CD4-positive, alpha-beta T cell (primary cell): ENCODE measurements at regions not wholly inside any gene's neighbourhood (a gene's known extent, or its start where the extent isn't known, plus 50 kb on each side); places are given as distances from the start of the nearest gene placed in this dataset.
"Not testable (repeated sequence)": the region's sequence is repeated elsewhere in the genome, so short reads cannot be mapped to it uniquely, and the experiment has no call there.

Experiments used
- ATAC-seq: fragments of 200-7000 bp; cut with Tn5 transposase; one replicate; pipeline ENCODE4 v1.10.0; 2022; ENCODE audit warnings: mild to moderate bottlenecking; ENCODE audit not compliant: poor library complexity
- CTCF ChIA-PET: fragments of 350-600 bp; sonication (Branson Sonifier 250); formaldehyde crosslinking; loops from one replicate; lab custom pipeline; 2021; ENCODE audit warnings: antibody characterized with exemption, inconsistent platforms; lab: Charles Lee
- POLR2A ChIA-PET: fragments of 350-600 bp; sonication (Branson Sonifier 250); formaldehyde crosslinking; loops from one replicate; lab custom pipeline; 2021; ENCODE audit warnings: antibody characterized with exemption, inconsistent platforms; lab: Charles Lee
- DNase-seq, 14 experiments: peaks; one replicate each; pipeline ENCODE4 v3.0.0-alpha.2; 2013 to 2020; ENCODE audit warnings: mixed read lengths in 2 of 14
- H3K27ac ChIP-seq, 2 donors: one replicate each; pipeline versions ENCODE4 v1.5.1 to v1.7.0; 2013; ENCODE audit warnings: low read length in 2 of 2, low read depth in 1 of 2, mild to moderate bottlenecking in 1 of 2
- H3K27me3 ChIP-seq, 2 experiments: 1 replicate in 1 of 2; 2 replicates in 1 of 2; pipeline versions ENCODE4 v1.6.1 to v1.7.0; 2013; ENCODE audit warnings: low read length in 2 of 2, control low read depth in 1 of 2, mild to moderate bottlenecking in 1 of 2, moderate library complexity in 1 of 2; ENCODE audit not compliant: insufficient read depth in 2 of 2, control insufficient read depth in 1 of 2
- H3K36me3 ChIP-seq: one replicate; pipeline ENCODE4 v1.6.1; 2013; ENCODE audit warnings: low read length, control low read depth; ENCODE audit not compliant: insufficient read depth
- H3K4me1 ChIP-seq: one replicate; pipeline ENCODE4 v1.6.1; 2013; ENCODE audit warnings: low read length, control low read depth; ENCODE audit not compliant: insufficient read depth
- H3K4me3 ChIP-seq: one replicate; pipeline ENCODE4 v1.5.1; 2013; ENCODE audit warnings: mild to moderate bottlenecking, low read length, moderate library complexity
- H3K9me3 ChIP-seq, 2 experiments: 1 replicate in 1 of 2; 2 replicates in 1 of 2; pipeline versions ENCODE4 v1.6.1 to v1.7.0; 2013; ENCODE audit warnings: low read length in 2 of 2, mild to moderate bottlenecking in 2 of 2, control low read depth in 1 of 2, moderate library complexity in 1 of 2; ENCODE audit not compliant: control insufficient read depth in 1 of 2, insufficient read depth in 1 of 2
- H3K27ac Mint-ChIP-seq: one replicate; pipeline ENCODE4 v1.8.0; 2020; ENCODE audit warnings: mixed read lengths
- H3K27me3 Mint-ChIP-seq: one replicate; pipeline ENCODE4 v1.8.0; 2021; ENCODE audit warnings: mixed read lengths
- H3K36me3 Mint-ChIP-seq: one replicate; pipeline ENCODE4 v1.8.0; 2021; ENCODE audit warnings: low read depth, mixed read lengths
- H3K4me1 Mint-ChIP-seq: one replicate; pipeline ENCODE4 v1.8.0; 2021; ENCODE audit warnings: low read depth, mixed read lengths
- H3K4me3 Mint-ChIP-seq: one replicate; pipeline ENCODE4 v1.8.0; 2020; ENCODE audit warnings: mild to moderate bottlenecking, mixed read lengths
- H3K9me3 Mint-ChIP-seq: one replicate; pipeline ENCODE4 v1.8.0; 2020; ENCODE audit warnings: mixed read lengths
- CTCF ChIP-seq: fragments of 200-600 bp; IDR thresholded peaks from one replicate; pipeline ENCODE4 v1.8.0; 2022; ENCODE audit warnings: antibody characterized with exemption, mild to moderate bottlenecking
- intact Hi-C, 2 experiments: fragments of 100-400 bp; cut with DNase I in 1 of 2; cut with micrococcal nuclease in 1 of 2; formaldehyde crosslinking; loops; one replicate each; pipeline versions ENCODE4 v1.15.1 to v1.9.0; 2023 to 2025; cut with DNase I, micrococcal nuclease

DNA sequence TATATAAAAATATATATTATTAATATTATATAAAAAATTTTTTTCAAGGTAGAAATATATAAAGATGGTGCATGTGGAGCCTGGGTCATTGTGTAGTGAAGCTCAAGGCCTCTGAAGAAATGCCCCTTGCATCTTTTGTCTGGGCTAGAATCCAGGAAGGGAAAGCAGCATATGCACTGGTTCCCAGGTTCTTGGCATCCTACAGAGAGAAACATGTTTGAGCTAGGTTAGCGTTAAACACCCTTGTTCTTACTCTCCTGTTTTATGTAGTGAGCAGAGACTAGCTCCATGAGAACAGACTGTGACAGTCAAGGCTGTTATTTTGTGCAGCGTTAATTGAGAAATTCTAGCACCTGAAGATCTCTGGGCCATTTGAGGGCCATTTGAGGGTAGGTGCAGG lies 116.1 kb downstream of the POM121L12 start:
- Mint-ChIP-seq H3K27me3 (no peaks in the 10 kb centered on the region), H3K27ac (no peak overlapping the region)
- no peaks in the 10 kb centered on the region for H3K36me3 ChIP-seq

DNA sequence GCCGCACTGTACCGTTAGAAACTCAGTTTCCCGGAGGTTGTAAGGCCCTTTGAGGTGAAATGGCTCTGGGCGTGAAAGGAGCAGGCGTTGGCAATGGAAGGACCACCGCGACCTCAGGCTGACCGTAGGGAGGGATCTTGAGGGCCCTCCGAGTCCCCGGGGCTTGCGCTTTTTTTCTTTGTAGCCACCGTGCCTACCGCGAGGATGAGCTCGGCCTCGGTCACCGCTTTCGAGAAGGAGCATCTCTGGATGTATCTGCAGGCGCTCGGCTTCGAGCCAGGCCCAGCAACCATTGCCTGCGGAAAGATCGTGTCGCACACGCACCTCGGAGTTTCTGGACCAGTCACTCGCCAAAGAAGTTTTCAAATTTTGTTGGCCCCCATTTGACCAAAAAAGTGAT lies 151.8 kb downstream of the POM121L12 start:
- H3K4me1 Mint-ChIP-seq, H3K9me3 Mint-ChIP-seq, DNase-seq, H3K27ac Mint-ChIP-seq, ATAC-seq, intact Hi-C loops, H3K36me3 ChIP-seq, H3K9me3 ChIP-seq, CTCF ChIA-PET, H3K4me3 Mint-ChIP-seq, H3K27me3 Mint-ChIP-seq, H3K36me3 Mint-ChIP-seq, H3K27me3 ChIP-seq, H3K4me3 ChIP-seq, H3K27ac ChIP-seq, POLR2A ChIA-PET, H3K4me1 ChIP-seq: not testable (repeated sequence)

More for the DNA sequence above, 116.1 kb downstream of the POM121L12 start:
- no peak for TF ChIP-seq CTCF
- peaks cover 0 to 4% of the 10 kb centered on the region in 2 experiments for H3K9me3 ChIP-seq
- ChIA-PET CTCF (no interaction called here), POLR2A (no interaction called here)
- Mint-ChIP-seq H3K9me3 (peaks cover 21% of the 10 kb centered on the region), H3K36me3 (no peaks in the 10 kb centered on the region), H3K4me3 (no peak overlapping the region), H3K4me1 (no peaks in the 10 kb centered on the region)
- no peak overlapping the region for H3K27ac ChIP-seq
- H3K4me1 ChIP-seq, result no peaks in the 10 kb centered on the region
- no peak for DNase-seq
- intact Hi-C loops, result no loop called here
- H3K27me3 ChIP-seq, result no peaks in the 10 kb centered on the region
- no peak for ATAC-seq
- H3K4me3 ChIP-seq, result no peak overlapping the region

DNA sequence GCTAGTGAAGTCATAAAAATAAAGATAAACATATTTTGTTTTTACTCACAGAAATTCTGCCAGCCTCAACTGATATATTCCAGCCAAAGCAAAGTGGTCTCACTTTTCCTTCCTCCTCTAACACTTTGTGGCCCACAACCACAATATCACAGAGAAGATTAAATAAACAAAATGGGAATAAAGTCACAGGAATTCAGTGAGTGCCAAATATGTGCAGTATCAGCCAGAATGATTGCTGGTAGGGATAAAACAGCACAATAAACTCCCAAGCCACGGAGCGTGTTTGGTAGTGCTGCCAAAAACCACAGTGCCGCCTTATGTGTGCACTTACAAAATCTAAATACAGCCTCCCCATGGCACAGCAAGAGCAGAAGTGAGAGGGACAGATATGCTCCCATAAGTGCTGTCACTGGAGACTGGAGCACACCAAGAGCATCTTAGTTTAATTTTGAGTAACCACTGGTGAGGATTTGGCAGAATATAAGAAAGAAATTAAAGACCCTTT lies 155.8 kb downstream of the POM121L12 start:
- intact Hi-C loops, result loop anchor here in 1 of 2 experiments (10.0 kb wide), 1 partner anchor 64 kb away; no protein-coding TSS in a partner anchor
- POLR2A ChIA-PET, result no interaction called here
- Mint-ChIP-seq H3K4me1 (no peaks in the 10 kb centered on the region), H3K9me3 (peaks cover 5% of the 10 kb centered on the region), H3K27ac (no peak overlapping the region), H3K36me3 (no peaks in the 10 kb centered on the region), H3K4me3 (no peak overlapping the region), H3K27me3 (no peaks in the 10 kb centered on the region)
- Histone ChIP-seq H3K4me1 (no peaks in the 10 kb centered on the region), H3K27me3 (no peaks in the 10 kb centered on the region), H3K27ac (no peak overlapping the region), H3K4me3 (no peak overlapping the region), H3K36me3 (no peaks in the 10 kb centered on the region), H3K9me3 (peaks cover 5 to 7% of the 10 kb centered on the region in 2 experiments)
- CTCF ChIA-PET, result no interaction called here
- DNase-seq (no peak), ATAC-seq (no peak)
- no peak for TF ChIP-seq CTCF

DNA sequence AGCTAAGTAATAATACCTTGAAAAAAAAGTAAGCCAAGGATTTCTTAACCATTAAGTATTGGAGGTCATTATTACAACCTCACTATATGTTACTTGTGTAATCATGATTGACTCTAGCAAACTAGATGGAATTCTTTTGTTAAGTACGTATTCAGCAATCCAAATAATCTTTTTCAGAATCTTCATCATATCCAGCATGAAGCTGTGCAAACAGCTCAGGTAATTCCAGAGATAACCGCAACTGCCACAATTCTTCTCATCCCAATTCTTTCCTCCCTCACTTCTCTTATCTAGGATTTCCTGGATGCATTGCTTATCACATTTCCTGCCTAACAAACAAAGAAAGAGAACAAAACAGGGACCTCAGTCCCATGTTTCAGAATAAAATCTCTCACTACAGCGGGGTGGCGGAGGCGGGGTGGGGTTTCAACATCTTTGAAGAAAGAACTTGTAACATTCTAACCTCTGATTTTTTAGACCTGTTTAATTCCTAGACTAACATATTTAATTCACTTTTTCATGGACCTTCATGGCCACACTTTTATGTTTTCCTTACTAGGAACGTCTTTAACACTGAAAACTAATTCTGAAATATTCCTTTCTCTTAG lies 156.5 kb downstream of the POM121L12 start:
- H3K36me3 Mint-ChIP-seq, result no peaks in the 10 kb centered on the region
- ChIA-PET CTCF (no interaction called here), POLR2A (no interaction called here)
- no peaks in the 10 kb centered on the region for H3K27me3 Mint-ChIP-seq
- Histone ChIP-seq H3K36me3 (no peaks in the 10 kb centered on the region), H3K27ac (no peak overlapping the region), H3K4me3 (no peak overlapping the region), H3K27me3 (no peaks in the 10 kb centered on the region), H3K4me1 (no peaks in the 10 kb centered on the region), H3K9me3 (peaks cover 5% of the 10 kb centered on the region in 2 experiments)
- DNase-seq (no peak), ATAC-seq (no peak)
- H3K9me3 Mint-ChIP-seq, result peaks cover 3% of the 10 kb centered on the region
- no peak for TF ChIP-seq CTCF
- no peak overlapping the region for H3K4me3 Mint-ChIP-seq
- intact Hi-C loops, result loop anchor here in 1 of 2 experiments (10.0 kb wide), 1 partner anchor 63 kb away; no protein-coding TSS in a partner anchor
- no peaks in the 10 kb centered on the region for H3K4me1 Mint-ChIP-seq
- H3K27ac Mint-ChIP-seq, result no peak overlapping the region
